Epithelial cell of proximal tubule (primary cell): ENCODE measurements at regions not wholly inside any gene's neighbourhood (a gene's known extent, or its start where the extent isn't known, plus 50 kb on each side); places are given as distances from the start of the nearest gene placed in this dataset.
"Not testable (repeated sequence)": the region's sequence is repeated elsewhere in the genome, so short reads cannot be mapped to it uniquely, and the experiment has no call there.

Experiments
- DNase-seq: peaks from one replicate; pipeline ENCODE4 v3.0.0-alpha.2; 2011; ENCODE audit warnings: low read depth
- H3K4me3 ChIP-seq: 2 replicates; pipeline ENCODE4 v1.5.1; 2011; ENCODE audit warnings: low read depth, mild to moderate bottlenecking, low read length
- CTCF ChIP-seq: conservative IDR thresholded peaks from 2 replicates; pipeline ENCODE4 v1.5.1; 2012; ENCODE audit warnings: low read depth, mild to moderate bottlenecking, low read length

- no peak overlapping the region for H3K4me3 ChIP-seq
- DNase-seq: no peak
- no peak for TF ChIP-seq CTCF
Observed at GRCh38 chr9:75487856-75488718, 399.8 kb downstream of the OSTF1 start.

DNA sequence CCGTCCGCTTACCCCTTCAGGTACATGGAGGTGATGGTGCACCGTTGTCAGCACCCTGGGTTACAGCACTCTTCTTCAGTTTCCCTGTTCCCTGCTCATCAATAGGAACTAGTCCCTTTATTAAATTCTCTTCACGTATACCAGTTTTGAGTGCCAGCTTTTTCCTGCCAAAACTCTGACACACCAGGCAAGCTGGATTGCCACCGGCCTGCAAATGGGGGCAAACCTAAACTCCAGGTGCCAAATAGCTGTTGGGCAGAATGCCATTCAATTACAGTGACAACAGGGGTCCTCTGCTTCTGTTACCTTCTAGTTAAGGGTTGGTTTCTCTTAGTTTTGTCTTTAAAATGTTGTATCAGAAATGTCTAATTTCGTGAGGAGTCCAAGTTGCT is 400.4 kb downstream of the OSTF1 start:
- no peak for DNase-seq
- no peak overlapping the region for H3K4me3 ChIP-seq
- TF ChIP-seq CTCF: no peak

DNA sequence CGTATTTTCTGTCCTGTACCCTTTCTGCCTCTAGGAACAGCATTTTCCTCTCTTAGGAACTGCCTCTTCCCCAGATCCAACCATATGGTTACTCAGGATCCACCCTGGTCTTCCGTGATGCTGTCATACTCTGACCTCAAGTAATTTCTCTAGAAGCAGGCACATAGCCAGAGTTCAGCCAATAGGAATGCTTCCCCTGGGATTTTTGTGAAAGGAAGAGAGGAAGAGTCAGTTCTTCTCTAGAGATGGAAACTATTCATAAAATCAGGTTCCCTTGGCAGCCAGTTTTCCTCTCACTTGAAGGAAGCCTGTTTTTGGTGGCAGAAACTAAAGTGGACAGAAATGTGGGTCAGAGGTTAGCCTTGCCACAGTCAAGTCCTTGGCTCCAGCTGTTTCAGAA is 400.1 kb upstream of the PCSK5 start:
- H3K4me3 ChIP-seq: no peak overlapping the region
- DNase-seq: no peak
- TF ChIP-seq CTCF: no peak

- DNase-seq: no peak
- H3K4me3 ChIP-seq: no peak overlapping the region
- TF ChIP-seq CTCF: no peak
Observed at GRCh38 chr9:75491533-75491932, 398.9 kb upstream of the PCSK5 start.

GRCh38 chr9:75499812-75500211 is 390.7 kb upstream of the PCSK5 start:
- no peak for TF ChIP-seq CTCF
- DNase-seq: no peak
- H3K4me3 ChIP-seq: no peak overlapping the region

GRCh38 chr9:75500479-75500878 is 390.0 kb upstream of the PCSK5 start:
- no peak overlapping the region for H3K4me3 ChIP-seq
- DNase-seq: no peak
- no peak for TF ChIP-seq CTCF

GRCh38 chr9:75500940-75501339 is 389.5 kb upstream of the PCSK5 start:
- H3K4me3 ChIP-seq, DNase-seq: not testable (repeated sequence)
